ENCODE measurements at regions not wholly inside any gene's neighbourhood (a gene's known extent, or its start where the extent isn't known, plus 50 kb on each side); places are given as distances from the start of the nearest gene placed in this dataset.

GRCh38 chr2:88318071-88318955 is 134.2 kb downstream of the FOXI3 start:
- no peak for TF ChIP-seq CTCF (IDR thresholded peaks at IDR 0.05)
- TF ChIP-seq POLR2A (IDR thresholded peaks at IDR 0.05), result no peak
- no peak for TF ChIP-seq POLR2AphosphoS5 (IDR thresholded peaks at IDR 0.05)

All from breast epithelium (tissue), 3 donors.